ENCODE measurements at regions not wholly inside any gene's neighbourhood (a gene's known extent, or its start where the extent isn't known, plus 50 kb on each side); places are given as distances from the start of the nearest gene placed in this dataset.

DNA sequence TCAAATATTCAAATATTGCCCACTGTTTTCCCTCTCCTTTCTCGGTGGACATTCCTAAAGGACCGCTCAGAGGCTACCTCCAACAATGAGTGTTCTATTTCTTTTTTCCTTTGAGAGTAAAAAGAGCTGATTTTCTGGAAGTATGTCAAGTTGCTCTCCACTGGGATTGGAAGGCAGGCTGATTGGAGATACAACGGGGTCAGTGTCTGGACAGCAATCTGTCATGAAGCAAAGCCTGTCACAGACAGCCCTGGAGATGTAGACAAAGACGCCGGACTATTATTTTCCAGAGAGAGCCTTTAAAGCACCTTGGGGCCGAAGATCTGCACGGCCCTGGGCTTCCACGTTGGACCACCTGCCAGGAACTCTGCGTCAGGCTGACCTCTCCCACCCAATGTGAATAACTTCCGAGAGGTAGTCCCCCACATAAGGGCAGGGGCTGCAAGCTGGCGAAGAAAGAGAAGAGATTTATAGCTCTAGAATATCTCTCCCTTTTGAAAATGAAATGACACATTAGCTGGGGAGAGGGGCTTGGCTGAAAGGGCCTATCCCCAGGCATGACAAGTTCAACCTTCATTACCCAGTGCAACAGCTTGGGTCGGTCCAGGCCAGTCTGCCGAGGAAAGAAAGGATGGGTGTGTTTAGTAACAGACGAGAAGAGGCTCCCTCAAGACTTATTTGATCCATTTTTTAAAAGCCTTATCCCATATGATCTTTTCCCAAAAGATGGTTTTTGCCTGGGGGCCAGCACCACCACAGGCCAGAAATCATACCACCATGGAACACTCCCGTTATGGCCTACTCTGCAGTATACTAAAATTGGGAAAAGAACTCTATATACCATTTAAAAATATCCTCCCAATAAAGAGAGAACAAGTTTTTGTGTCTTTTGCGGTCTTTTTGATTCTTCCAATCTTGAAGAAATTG is 131.1 kb downstream of the OLIG3 start:
- Histone ChIP-seq H3K36me3 (ENCODE audit: low read depth) (no peaks in the 10 kb centered on the region), H3K9me3 (no peaks in the 10 kb centered on the region), H3K4me1 (ENCODE audit: low read depth) (no peaks in the 10 kb centered on the region), H3K4me3 (no peak overlapping the region)
- no peak for DNase-seq
- intact Hi-C loops (cut with DNase I, micrococcal nuclease), result no loop called here
- TF ChIP-seq, protein P1, sequence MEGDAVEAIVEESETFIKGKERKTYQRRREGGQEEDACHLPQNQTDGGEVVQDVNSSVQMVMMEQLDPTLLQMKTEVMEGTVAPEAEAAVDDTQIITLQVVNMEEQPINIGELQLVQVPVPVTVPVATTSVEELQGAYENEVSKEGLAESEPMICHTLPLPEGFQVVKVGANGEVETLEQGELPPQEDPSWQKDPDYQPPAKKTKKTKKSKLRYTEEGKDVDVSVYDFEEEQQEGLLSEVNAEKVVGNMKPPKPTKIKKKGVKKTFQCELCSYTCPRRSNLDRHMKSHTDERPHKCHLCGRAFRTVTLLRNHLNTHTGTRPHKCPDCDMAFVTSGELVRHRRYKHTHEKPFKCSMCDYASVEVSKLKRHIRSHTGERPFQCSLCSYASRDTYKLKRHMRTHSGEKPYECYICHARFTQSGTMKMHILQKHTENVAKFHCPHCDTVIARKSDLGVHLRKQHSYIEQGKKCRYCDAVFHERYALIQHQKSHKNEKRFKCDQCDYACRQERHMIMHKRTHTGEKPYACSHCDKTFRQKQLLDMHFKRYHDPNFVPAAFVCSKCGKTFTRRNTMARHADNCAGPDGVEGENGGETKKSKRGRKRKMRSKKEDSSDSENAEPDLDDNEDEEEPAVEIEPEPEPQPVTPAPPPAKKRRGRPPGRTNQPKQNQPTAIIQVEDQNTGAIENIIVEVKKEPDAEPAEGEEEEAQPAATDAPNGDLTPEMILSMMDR (IDR thresholded peaks at IDR 0.05), result no peak
- no peak for ATAC-seq

DNA sequence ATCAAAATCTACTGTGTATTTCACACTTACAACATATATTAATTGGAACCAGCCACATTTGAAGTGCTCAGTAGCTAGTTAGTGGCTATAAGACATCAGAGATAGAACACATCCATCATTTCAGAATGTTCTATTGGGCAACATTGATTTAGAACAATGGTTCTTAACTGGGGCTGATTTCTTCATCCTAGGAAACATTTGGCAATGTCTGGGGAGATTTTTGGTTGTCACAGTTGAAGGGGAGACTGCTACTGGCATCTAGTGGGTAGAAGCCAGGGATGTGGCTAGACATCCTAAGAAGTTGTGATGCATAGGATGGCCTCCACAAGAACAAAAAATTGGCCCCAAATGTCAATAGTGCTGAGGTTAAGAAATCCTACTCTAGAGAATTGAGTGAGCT is 132.5 kb downstream of the OLIG3 start:
- H3K4me3 ChIP-seq, result no peak overlapping the region
- H3K4me1 ChIP-seq (ENCODE audit: low read depth), result no peaks in the 10 kb centered on the region
- intact Hi-C loops (cut with DNase I, micrococcal nuclease), result no loop called here
- H3K9me3 ChIP-seq, result no peaks in the 10 kb centered on the region
- DNase-seq (no peak), ATAC-seq (no peak)
- TF ChIP-seq, protein P1 (IDR thresholded peaks at IDR 0.05), result no peak
- H3K36me3 ChIP-seq (ENCODE audit: low read depth), result no peaks in the 10 kb centered on the region

DNA sequence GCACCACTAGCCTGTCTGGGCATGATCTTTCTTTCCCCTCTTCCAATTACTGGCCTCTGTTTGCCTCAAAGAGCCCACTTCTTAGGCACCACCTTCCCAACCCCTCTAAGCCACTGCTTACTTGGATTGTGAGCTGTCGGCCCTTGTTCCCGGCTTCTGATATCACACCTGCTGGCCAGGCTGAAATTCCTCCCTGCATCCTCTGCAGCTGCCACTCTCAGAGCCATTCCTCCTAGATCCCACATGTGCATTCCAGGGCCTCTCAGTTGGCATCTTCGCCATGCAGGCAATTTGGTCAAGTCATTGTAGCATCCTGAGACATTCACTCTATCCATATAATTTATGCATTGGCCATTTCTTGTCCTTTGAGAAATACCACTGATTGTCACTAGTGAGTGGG is 135.9 kb downstream of the OLIG3 start:
- intact Hi-C loops (cut with DNase I, micrococcal nuclease), result no loop called here
- DNase-seq (no peak), ATAC-seq (no peak)

GRCh38 chr6:137357948-137358266 is 136.3 kb downstream of the OLIG3 start:
- intact Hi-C loops (cut with DNase I, micrococcal nuclease), result no loop called here
- Histone ChIP-seq H3K36me3 (ENCODE audit: low read depth) (no peaks in the 10 kb centered on the region), H3K4me3 (no peak overlapping the region), H3K4me1 (ENCODE audit: low read depth) (no peaks in the 10 kb centered on the region), H3K9me3 (no peaks in the 10 kb centered on the region)
- ATAC-seq (no peak), DNase-seq (no peak)
- TF ChIP-seq, protein P1 (IDR thresholded peaks at IDR 0.05), result no peak

More for the DNA sequence above, 135.9 kb downstream of the OLIG3 start:
- no peak overlapping the region for H3K4me3 ChIP-seq
- no peaks in the 10 kb centered on the region for H3K4me1 ChIP-seq (ENCODE audit: low read depth)
- no peaks in the 10 kb centered on the region for H3K9me3 ChIP-seq
- no peaks in the 10 kb centered on the region for H3K36me3 ChIP-seq (ENCODE audit: low read depth)
- TF ChIP-seq, protein P1 (IDR thresholded peaks at IDR 0.05), result no peak

DNA sequence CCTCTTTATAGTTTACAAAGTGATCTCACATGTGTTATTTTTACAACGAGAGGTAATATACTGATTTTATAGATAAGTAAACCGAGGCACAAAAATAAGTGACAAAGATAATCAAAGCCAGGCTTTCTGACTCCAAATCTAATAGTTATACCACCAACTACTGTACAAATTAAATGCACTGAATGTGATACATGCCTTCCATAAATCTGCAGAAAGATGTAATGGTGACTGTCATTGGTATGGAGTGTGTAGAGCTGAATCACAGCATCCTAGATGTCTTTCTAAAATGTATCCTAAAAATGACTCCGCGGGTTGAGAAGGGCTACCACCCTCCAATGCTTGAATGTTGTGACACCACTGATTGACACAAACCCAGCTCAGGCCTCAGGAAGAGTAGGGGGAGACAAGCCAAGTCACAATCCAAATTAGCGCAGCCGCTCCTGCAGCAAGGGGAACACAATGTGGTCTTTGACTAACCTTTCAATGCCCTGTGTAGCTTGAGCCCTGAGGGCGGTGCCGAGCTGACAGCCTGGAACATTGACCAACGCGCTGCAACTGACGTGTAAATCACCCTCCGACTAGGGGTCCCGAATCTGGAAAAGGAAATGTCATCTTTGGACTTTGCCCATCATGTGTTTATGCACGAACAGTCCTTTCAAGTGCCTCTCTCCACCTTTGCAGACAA is 136.8 kb downstream of the OLIG3 start:
- TF ChIP-seq, protein P1 (IDR thresholded peaks at IDR 0.05), result no peak
- intact Hi-C loops (cut with DNase I, micrococcal nuclease), result no loop called here
- ATAC-seq (no peak), DNase-seq (no peak)
- no peaks in the 10 kb centered on the region for H3K4me1 ChIP-seq (ENCODE audit: low read depth)
- H3K36me3 ChIP-seq (ENCODE audit: low read depth), result no peaks in the 10 kb centered on the region
- H3K4me3 ChIP-seq, result no peak overlapping the region
- no peaks in the 10 kb centered on the region for H3K9me3 ChIP-seq

Data from mucosa of descending colon (tissue), 3 donors.